MM.1S (cell line): ENCODE measurements at regions not wholly inside any gene's neighbourhood (a gene's known extent, or its start where the extent isn't known, plus 50 kb on each side); places are given as distances from the start of the nearest gene placed in this dataset.

Source experiments
- EZH2 ChIP-seq: fragments of 300-600 bp; sonication (generic); optimal IDR thresholded peaks from 2 replicates; pipeline ENCODE3; 2017; ENCODE audit warnings: low read depth, mild to moderate bottlenecking, antibody characterized with exemption, low read length, mixed read lengths
- TF ChIP-seq, protein P1 (sequence below): fragments of 300-600 bp; sonication (generic); IDR thresholded peaks from 2 replicates; pipeline ENCODE4 v1.5.1; 2016; ENCODE audit warnings: antibody characterized with exemption, low read length, mixed read lengths

GRCh38 chr15:37481126-37481525, 380.8 kb upstream of the MEIS2 start:
- TF ChIP-seq, protein P1, sequence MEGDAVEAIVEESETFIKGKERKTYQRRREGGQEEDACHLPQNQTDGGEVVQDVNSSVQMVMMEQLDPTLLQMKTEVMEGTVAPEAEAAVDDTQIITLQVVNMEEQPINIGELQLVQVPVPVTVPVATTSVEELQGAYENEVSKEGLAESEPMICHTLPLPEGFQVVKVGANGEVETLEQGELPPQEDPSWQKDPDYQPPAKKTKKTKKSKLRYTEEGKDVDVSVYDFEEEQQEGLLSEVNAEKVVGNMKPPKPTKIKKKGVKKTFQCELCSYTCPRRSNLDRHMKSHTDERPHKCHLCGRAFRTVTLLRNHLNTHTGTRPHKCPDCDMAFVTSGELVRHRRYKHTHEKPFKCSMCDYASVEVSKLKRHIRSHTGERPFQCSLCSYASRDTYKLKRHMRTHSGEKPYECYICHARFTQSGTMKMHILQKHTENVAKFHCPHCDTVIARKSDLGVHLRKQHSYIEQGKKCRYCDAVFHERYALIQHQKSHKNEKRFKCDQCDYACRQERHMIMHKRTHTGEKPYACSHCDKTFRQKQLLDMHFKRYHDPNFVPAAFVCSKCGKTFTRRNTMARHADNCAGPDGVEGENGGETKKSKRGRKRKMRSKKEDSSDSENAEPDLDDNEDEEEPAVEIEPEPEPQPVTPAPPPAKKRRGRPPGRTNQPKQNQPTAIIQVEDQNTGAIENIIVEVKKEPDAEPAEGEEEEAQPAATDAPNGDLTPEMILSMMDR, result peak; percentile 18; the same call in 1 of the 2 replicates
- no peak for TF ChIP-seq EZH2
